ENCODE measurements at regions not wholly inside any gene's neighbourhood (a gene's known extent, or its start where the extent isn't known, plus 50 kb on each side); places are given as distances from the start of the nearest gene placed in this dataset.

GRCh38 chr14:87824266-87824665 lies 168.7 kb downstream of the GALC start:
- DNase-seq (ENCODE audit: extremely low spot score, unreplicated experiment), result no peak

GRCh38 chr14:87816416-87816815 lies 176.6 kb downstream of the GALC start:
- TF ChIP-seq CTCF (IDR thresholded peaks at IDR 0.05), result no peak
- Mint-ChIP-seq H3K27me3 (ENCODE audit: unreplicated experiment) (no peaks in the 10 kb centered on the region), H3K9me3 (ENCODE audit: unreplicated experiment) (peaks cover 13% of the 10 kb centered on the region), H3K4me3 (ENCODE audit: unreplicated experiment) (no peak overlapping the region), H3K4me1 (ENCODE audit: unreplicated experiment) (no peaks in the 10 kb centered on the region), H3K27ac (ENCODE audit: unreplicated experiment) (no peak overlapping the region), H3K36me3 (ENCODE audit: unreplicated experiment) (no peaks in the 10 kb centered on the region)
- no peak for DNase-seq (ENCODE audit: extremely low spot score, unreplicated experiment)

More at GRCh38 chr14:87824266-87824665, 168.7 kb downstream of the GALC start:
- Mint-ChIP-seq H3K36me3 (ENCODE audit: unreplicated experiment) (no peaks in the 10 kb centered on the region), H3K4me3 (ENCODE audit: unreplicated experiment) (no peak overlapping the region), H3K27ac (ENCODE audit: unreplicated experiment) (no peak overlapping the region), H3K9me3 (ENCODE audit: unreplicated experiment) (peaks cover 5% of the 10 kb centered on the region), H3K27me3 (ENCODE audit: unreplicated experiment) (no peaks in the 10 kb centered on the region), H3K4me1 (ENCODE audit: unreplicated experiment) (no peaks in the 10 kb centered on the region)
- no peak for TF ChIP-seq CTCF (IDR thresholded peaks at IDR 0.05)

- no peaks in the 10 kb centered on the region for H3K27me3 Mint-ChIP-seq (ENCODE audit: unreplicated experiment)
- peaks cover 18% of the 10 kb centered on the region for H3K9me3 Mint-ChIP-seq (ENCODE audit: unreplicated experiment)
- H3K4me1 Mint-ChIP-seq (ENCODE audit: unreplicated experiment), result no peaks in the 10 kb centered on the region
- no peaks in the 10 kb centered on the region for H3K36me3 Mint-ChIP-seq (ENCODE audit: unreplicated experiment)
- no peak for TF ChIP-seq CTCF (IDR thresholded peaks at IDR 0.05)
- no peak overlapping the region for H3K27ac Mint-ChIP-seq (ENCODE audit: unreplicated experiment)
- H3K4me3 Mint-ChIP-seq (ENCODE audit: unreplicated experiment), result no peak overlapping the region
- no peak for DNase-seq (ENCODE audit: extremely low spot score, unreplicated experiment)
Measured at GRCh38 chr14:87815121-87815520, 177.9 kb downstream of the GALC start.

GRCh38 chr14:87813686-87814085 lies 179.3 kb downstream of the GALC start:
- no peak for TF ChIP-seq CTCF (IDR thresholded peaks at IDR 0.05)
- H3K4me1 Mint-ChIP-seq (ENCODE audit: unreplicated experiment), result no peaks in the 10 kb centered on the region
- H3K4me3 Mint-ChIP-seq (ENCODE audit: unreplicated experiment), result no peak overlapping the region
- peaks cover 20% of the 10 kb centered on the region for H3K9me3 Mint-ChIP-seq (ENCODE audit: unreplicated experiment)
- H3K27ac Mint-ChIP-seq (ENCODE audit: unreplicated experiment), result no peak overlapping the region
- no peaks in the 10 kb centered on the region for H3K36me3 Mint-ChIP-seq (ENCODE audit: unreplicated experiment)
- no peaks in the 10 kb centered on the region for H3K27me3 Mint-ChIP-seq (ENCODE audit: unreplicated experiment)
- no peak for DNase-seq (ENCODE audit: extremely low spot score, unreplicated experiment)

GRCh38 chr14:87813211-87813610 lies 179.8 kb downstream of the GALC start:
- H3K27ac Mint-ChIP-seq (ENCODE audit: unreplicated experiment), result no peak overlapping the region
- no peak for DNase-seq (ENCODE audit: extremely low spot score, unreplicated experiment)
- no peak for TF ChIP-seq CTCF (IDR thresholded peaks at IDR 0.05)
- no peak overlapping the region for H3K4me3 Mint-ChIP-seq (ENCODE audit: unreplicated experiment)
- peaks cover 20% of the 10 kb centered on the region for H3K9me3 Mint-ChIP-seq (ENCODE audit: unreplicated experiment)
- H3K27me3 Mint-ChIP-seq (ENCODE audit: unreplicated experiment), result no peaks in the 10 kb centered on the region
- no peaks in the 10 kb centered on the region for H3K4me1 Mint-ChIP-seq (ENCODE audit: unreplicated experiment)
- no peaks in the 10 kb centered on the region for H3K36me3 Mint-ChIP-seq (ENCODE audit: unreplicated experiment)

All from osteocyte (in vitro differentiated cells).